ENCODE measurements at regions not wholly inside any gene's neighbourhood (a gene's known extent, or its start where the extent isn't known, plus 50 kb on each side); places are given as distances from the start of the nearest gene placed in this dataset.

- TF ChIP-seq, protein P1, sequence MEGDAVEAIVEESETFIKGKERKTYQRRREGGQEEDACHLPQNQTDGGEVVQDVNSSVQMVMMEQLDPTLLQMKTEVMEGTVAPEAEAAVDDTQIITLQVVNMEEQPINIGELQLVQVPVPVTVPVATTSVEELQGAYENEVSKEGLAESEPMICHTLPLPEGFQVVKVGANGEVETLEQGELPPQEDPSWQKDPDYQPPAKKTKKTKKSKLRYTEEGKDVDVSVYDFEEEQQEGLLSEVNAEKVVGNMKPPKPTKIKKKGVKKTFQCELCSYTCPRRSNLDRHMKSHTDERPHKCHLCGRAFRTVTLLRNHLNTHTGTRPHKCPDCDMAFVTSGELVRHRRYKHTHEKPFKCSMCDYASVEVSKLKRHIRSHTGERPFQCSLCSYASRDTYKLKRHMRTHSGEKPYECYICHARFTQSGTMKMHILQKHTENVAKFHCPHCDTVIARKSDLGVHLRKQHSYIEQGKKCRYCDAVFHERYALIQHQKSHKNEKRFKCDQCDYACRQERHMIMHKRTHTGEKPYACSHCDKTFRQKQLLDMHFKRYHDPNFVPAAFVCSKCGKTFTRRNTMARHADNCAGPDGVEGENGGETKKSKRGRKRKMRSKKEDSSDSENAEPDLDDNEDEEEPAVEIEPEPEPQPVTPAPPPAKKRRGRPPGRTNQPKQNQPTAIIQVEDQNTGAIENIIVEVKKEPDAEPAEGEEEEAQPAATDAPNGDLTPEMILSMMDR (conservative IDR thresholded peaks at IDR 0.05; ENCODE audit: low read length): no peak
- TF ChIP-seq EZH2phosphoT487 (IDR thresholded peaks at IDR 0.05; ENCODE audit: borderline replicate concordance): no peak
These were observed 69.1 kb upstream of the PCSK1 start for GRCh38 chr5:96501991-96502646.

Data from Loucy (cell line).